HCT116 (cell line): ENCODE measurements at regions not wholly inside any gene's neighbourhood (a gene's known extent, or its start where the extent isn't known, plus 50 kb on each side); places are given as distances from the start of the nearest gene placed in this dataset.

ENCODE experiments used
- ATAC-seq: fragments of 200-7000 bp; cut with Tn5 transposase; 2 replicates; pipeline ENCODE4 v1.9.1; 2020; ENCODE audit warnings: mild to moderate bottlenecking, moderate library complexity
- BruUV-seq: library from RNA; stranded (reverse); fragments of 400-500 nt; replicated peaks from 2 replicates; lab custom pipeline; 2021; lab: Mats Ljungman, UMichigan
- CTCF ChIA-PET: fragments of 300-600 bp; sonication (Branson Sonifier 250); formaldehyde crosslinking; loops from one replicate; lab custom pipeline; 2021; ENCODE audit warnings: antibody characterized with exemption; lab: Charles Lee
- POLR2A ChIA-PET: fragments of 300-600, 350-600 bp; sonication (Branson Sonifier 250); formaldehyde crosslinking; loops from one replicate; lab custom pipeline; 2021; ENCODE audit warnings: antibody characterized with exemption; lab: Charles Lee
- RAD21 ChIA-PET, 2 experiments: fragments of 300-600 bp; sonication (Branson Sonifier 250); formaldehyde crosslinking; loops; one replicate each; lab custom pipeline; 2023; ENCODE audit warnings: low total read pairs in 2 of 2; ENCODE audit not compliant: uncharacterized antibody in 2 of 2, unreplicated experiment in 2 of 2, low non-redundant PET in 1 of 2; lab: Charles Lee
- DNase-seq: peaks from one replicate; pipeline ENCODE4 v3.0.0-alpha.2; 2010; ENCODE audit warnings: low read depth, low spot score
- H2AFZ ChIP-seq: fragments of 200-600 bp; shearing (Covaris generic), sonication (generic); 2 replicates; pipeline ENCODE4 v1.6.1; 2017; ENCODE audit warnings: low read depth, mixed run types, mixed read lengths, antibody characterized with exemption, low read length; ENCODE audit not compliant: poor library complexity, severe bottlenecking
- H3K27ac ChIP-seq: 2 replicates; pipeline ENCODE4 v1.5.1; 2012; ENCODE audit warnings: low read depth, low read length
- H3K27me3 ChIP-seq: fragments of 200-600 bp; sonication (generic); 2 replicates; pipeline ENCODE4 v1.6.1; 2016; ENCODE audit warnings: mixed run types, low read length, mixed read lengths; ENCODE audit not compliant: insufficient read depth
- H3K36me3 ChIP-seq, 2 experiments: fragments of 200-500 bp in 1 of 2; fragments of 200-600 bp in 1 of 2; sonication (Bioruptor generic) in 1 of 2; sonication (generic) in 1 of 2; 2 replicates each; pipeline versions ENCODE4 v1.5.1 to v1.6.1; 2014 to 2016; ENCODE audit warnings: low read length in 2 of 2, inconsistent platforms in 1 of 2, mixed read lengths in 1 of 2, mixed run types in 1 of 2; ENCODE audit not compliant: insufficient read depth in 2 of 2, control insufficient read depth in 1 of 2
- H3K4me1 ChIP-seq, 2 experiments: fragments of 200-600 bp in 1 of 2; sonication (generic) in 1 of 2; 2 replicates each; pipeline versions ENCODE4 v1.5.1 to v1.6.1; 2012 to 2017; ENCODE audit warnings: low read length in 2 of 2, inconsistent platforms in 1 of 2, mild to moderate bottlenecking in 1 of 2, mixed read lengths in 1 of 2, mixed run types in 1 of 2, moderate library complexity in 1 of 2; ENCODE audit not compliant: insufficient read depth in 2 of 2, control insufficient read depth in 1 of 2
- H3K4me2 ChIP-seq: fragments of 200-600 bp; sonication (generic); 2 replicates; pipeline ENCODE4 v1.6.1; 2017; ENCODE audit warnings: mixed run types, low read length, mixed read lengths
- H3K4me3 ChIP-seq, 2 experiments: fragments of 200-600 bp in 1 of 2; sonication (generic) in 1 of 2; replicated peaks in 1 of 2; 2 replicates each; pipeline ENCODE4 v1.5.1; 2011 to 2016; ENCODE audit warnings: low read length in 2 of 2, control low read depth in 1 of 2, low read depth in 1 of 2, mild to moderate bottlenecking in 1 of 2, mixed read lengths in 1 of 2, mixed run types in 1 of 2
- H3K79me2 ChIP-seq: fragments of 200-600 bp; sonication (generic); 2 replicates; pipeline ENCODE4 v1.6.1; 2017; ENCODE audit warnings: mild to moderate bottlenecking, mixed run types, low read length, moderate library complexity, mixed read lengths; ENCODE audit not compliant: insufficient read depth
- H3K9ac ChIP-seq: fragments of 200-600 bp; sonication (generic); 2 replicates; pipeline ENCODE4 v1.6.1; 2016; ENCODE audit warnings: low read length, mixed read lengths
- H3K9me2 ChIP-seq: fragments of 200-600 bp; sonication (generic), shearing (Covaris generic); 2 replicates; pipeline ENCODE4 v1.6.1; 2017; ENCODE audit warnings: mixed run types, mild to moderate bottlenecking, moderate library complexity; ENCODE audit not compliant: insufficient read depth
- H3K9me3 ChIP-seq, 2 experiments: fragments of 200-500 bp in 1 of 2; fragments of 200-600 bp in 1 of 2; sonication (Bioruptor generic) in 1 of 2; sonication (generic) in 1 of 2; 2 replicates each; pipeline ENCODE4 v1.6.1; 2014 to 2017; ENCODE audit warnings: low read length in 2 of 2, mixed read lengths in 2 of 2, inconsistent platforms in 1 of 2, low read depth in 1 of 2, mild to moderate bottlenecking in 1 of 2, mixed run types in 1 of 2, moderate library complexity in 1 of 2; ENCODE audit not compliant: control insufficient read depth in 1 of 2, insufficient read depth in 1 of 2
- H4K20me1 ChIP-seq: fragments of 200-600 bp; sonication (generic), shearing (Covaris generic); 2 replicates; pipeline ENCODE4 v1.6.1; 2017; ENCODE audit warnings: mixed run types, mild to moderate bottlenecking, moderate library complexity; ENCODE audit not compliant: insufficient read depth
- CEBPB ChIP-seq: IDR thresholded peaks from 2 replicates; pipeline ENCODE4 v1.6.1; 2012; ENCODE audit warnings: low read depth
- EZH2 ChIP-seq: fragments of 200-600 bp; sonication (generic); IDR thresholded peaks from 2 replicates; pipeline ENCODE4 v1.6.1; 2017; ENCODE audit warnings: antibody characterized with exemption, mixed run types
- EZH2phosphoT487 ChIP-seq: fragments of 200-600 bp; IDR thresholded peaks from 2 replicates; pipeline ENCODE4 v1.6.1; 2018; ENCODE audit warnings: antibody characterized with exemption, borderline replicate concordance
- SRF ChIP-seq: IDR thresholded peaks from 2 replicates; pipeline ENCODE4 v1.6.1; 2012; ENCODE audit warnings: low read depth
- intact Hi-C: fragments of 100-400 bp; cut with micrococcal nuclease; formaldehyde crosslinking; loops from 2 replicates; pipeline ENCODE4 v1.10.0; 2022
- TF ChIP-seq, protein P1 (sequence below): IDR thresholded peaks from 2 replicates; pipeline ENCODE4 v1.6.1; 2011; ENCODE audit warnings: mild to moderate bottlenecking, low read length, moderate library complexity; ENCODE audit not compliant: insufficient replicate concordance; ENCODE audit errors: extremely low read depth
- TF ChIP-seq, protein P2 (sequence below): IDR thresholded peaks from 2 replicates; pipeline ENCODE4 v1.6.1; 2012
- TF ChIP-seq, protein P3 (sequence below), 3 experiments: fragments of 200-600 bp in 1 of 3; sonication (generic) in 1 of 3; IDR thresholded peaks in 2 of 3; conservative IDR thresholded peaks in 1 of 3; 2 replicates each; pipeline ENCODE4 v1.5.1; 2012 to 2017; ENCODE audit warnings: low read depth in 2 of 3, low read length in 2 of 3, antibody characterized with exemption in 1 of 3, borderline replicate concordance in 1 of 3, control low read depth in 1 of 3, mild to moderate bottlenecking in 1 of 3, mixed read lengths in 1 of 3, mixed run types in 1 of 3, moderate library complexity in 1 of 3; ENCODE audit not compliant: insufficient read depth in 1 of 3

DNA sequence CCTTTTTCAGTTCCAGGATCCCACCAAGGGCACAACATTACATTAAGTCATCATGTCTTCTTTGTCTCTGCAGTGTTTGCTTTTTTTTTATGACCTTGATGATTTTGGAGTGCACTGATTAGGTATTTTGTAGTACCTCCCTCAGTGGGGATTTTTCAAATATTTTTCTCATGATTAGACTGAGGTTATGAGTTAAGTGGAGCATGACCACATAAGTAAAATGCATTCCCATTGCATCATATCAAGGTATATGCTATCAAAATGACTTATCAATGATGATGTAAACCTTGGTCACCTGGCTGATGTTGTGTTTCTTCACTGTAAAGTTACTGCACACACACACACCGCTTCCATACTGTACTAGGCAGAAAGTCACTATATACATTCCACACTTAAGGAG is 96.7 kb upstream of the TRPC4 start:
- BruUV-seq: no TSS peak
- Histone ChIP-seq H3K36me3 (no peaks in the 10 kb centered on the region), H4K20me1 (no peaks in the 10 kb centered on the region), H3K9me3 (peaks cover 11 to 14% of the 10 kb centered on the region in 2 experiments; a peak in 2 of 4 replicates), H3K27ac (no peak overlapping the region), H3K79me2 (no peaks in the 10 kb centered on the region), H3K27me3 (no peaks in the 10 kb centered on the region), H3K9ac (no peak overlapping the region), H3K9me2 (no peaks in the 10 kb centered on the region)
- ATAC-seq (no peak), DNase-seq (no peak)
- POLR2A ChIA-PET: no interaction called here
- intact Hi-C loops: no loop called here
- TF ChIP-seq EZH2 (no peak), CEBPB (no peak), SRF (no peak), EZH2phosphoT487 (no peak)
- TF ChIP-seq, protein P1, sequence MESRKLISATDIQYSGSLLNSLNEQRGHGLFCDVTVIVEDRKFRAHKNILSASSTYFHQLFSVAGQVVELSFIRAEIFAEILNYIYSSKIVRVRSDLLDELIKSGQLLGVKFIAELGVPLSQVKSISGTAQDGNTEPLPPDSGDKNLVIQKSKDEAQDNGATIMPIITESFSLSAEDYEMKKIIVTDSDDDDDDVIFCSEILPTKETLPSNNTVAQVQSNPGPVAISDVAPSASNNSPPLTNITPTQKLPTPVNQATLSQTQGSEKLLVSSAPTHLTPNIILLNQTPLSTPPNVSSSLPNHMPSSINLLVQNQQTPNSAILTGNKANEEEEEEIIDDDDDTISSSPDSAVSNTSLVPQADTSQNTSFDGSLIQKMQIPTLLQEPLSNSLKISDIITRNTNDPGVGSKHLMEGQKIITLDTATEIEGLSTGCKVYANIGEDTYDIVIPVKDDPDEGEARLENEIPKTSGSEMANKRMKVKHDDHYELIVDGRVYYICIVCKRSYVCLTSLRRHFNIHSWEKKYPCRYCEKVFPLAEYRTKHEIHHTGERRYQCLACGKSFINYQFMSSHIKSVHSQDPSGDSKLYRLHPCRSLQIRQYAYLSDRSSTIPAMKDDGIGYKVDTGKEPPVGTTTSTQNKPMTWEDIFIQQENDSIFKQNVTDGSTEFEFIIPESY: no peak
- TF ChIP-seq, protein P2, sequence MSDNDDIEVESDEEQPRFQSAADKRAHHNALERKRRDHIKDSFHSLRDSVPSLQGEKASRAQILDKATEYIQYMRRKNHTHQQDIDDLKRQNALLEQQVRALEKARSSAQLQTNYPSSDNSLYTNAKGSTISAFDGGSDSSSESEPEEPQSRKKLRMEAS: no peak
- TF ChIP-seq, protein P3, sequence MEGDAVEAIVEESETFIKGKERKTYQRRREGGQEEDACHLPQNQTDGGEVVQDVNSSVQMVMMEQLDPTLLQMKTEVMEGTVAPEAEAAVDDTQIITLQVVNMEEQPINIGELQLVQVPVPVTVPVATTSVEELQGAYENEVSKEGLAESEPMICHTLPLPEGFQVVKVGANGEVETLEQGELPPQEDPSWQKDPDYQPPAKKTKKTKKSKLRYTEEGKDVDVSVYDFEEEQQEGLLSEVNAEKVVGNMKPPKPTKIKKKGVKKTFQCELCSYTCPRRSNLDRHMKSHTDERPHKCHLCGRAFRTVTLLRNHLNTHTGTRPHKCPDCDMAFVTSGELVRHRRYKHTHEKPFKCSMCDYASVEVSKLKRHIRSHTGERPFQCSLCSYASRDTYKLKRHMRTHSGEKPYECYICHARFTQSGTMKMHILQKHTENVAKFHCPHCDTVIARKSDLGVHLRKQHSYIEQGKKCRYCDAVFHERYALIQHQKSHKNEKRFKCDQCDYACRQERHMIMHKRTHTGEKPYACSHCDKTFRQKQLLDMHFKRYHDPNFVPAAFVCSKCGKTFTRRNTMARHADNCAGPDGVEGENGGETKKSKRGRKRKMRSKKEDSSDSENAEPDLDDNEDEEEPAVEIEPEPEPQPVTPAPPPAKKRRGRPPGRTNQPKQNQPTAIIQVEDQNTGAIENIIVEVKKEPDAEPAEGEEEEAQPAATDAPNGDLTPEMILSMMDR (IDR thresholded peaks at IDR 0.05 in 2 of 3, conservative IDR thresholded peaks at IDR 0.05 in 1 of 3; ENCODE audit: borderline replicate concordance in 1 of 3, insufficient read depth in 1 of 3, low read depth in 2 of 3, low read length in 2 of 3): no peak
- TF ChIP-seq, all 23 proteins: peak for 0
- no peaks in the 10 kb centered on the region for H3K4me1 ChIP-seq
- no peak overlapping the region for H3K4me3 ChIP-seq
- H2AFZ ChIP-seq: no peak overlapping the region
- ChIA-PET RAD21 (no interaction called here), CTCF (no interaction called here)
- no peak overlapping the region for H3K4me2 ChIP-seq
